HG03135 (cell line): ENCODE measurements at regions not wholly inside any gene's neighbourhood (a gene's known extent, or its start where the extent isn't known, plus 50 kb on each side); places are given as distances from the start of the nearest gene placed in this dataset.

Source experiments
- ATAC-seq: cut with Tn5 transposase; IDR thresholded peaks from one replicate; pipeline ENCODE4 v1.9.1; 2021; ENCODE audit warnings: mild to moderate bottlenecking, moderate library complexity; ENCODE audit not compliant: unreplicated experiment

- no peak for ATAC-seq
Measured at GRCh38 chr1:218525451-218526197, 180.5 kb downstream of the TGFB2 start.

GRCh38 chr1:218526198-218526580 is 181.1 kb downstream of the TGFB2 start:
- no peak for ATAC-seq

- ATAC-seq, result no peak
Measured at GRCh38 chr1:218527737-218528136, 182.6 kb downstream of the TGFB2 start.

- no peak for ATAC-seq
Measured at GRCh38 chr1:218529646-218530300, 184.6 kb downstream of the TGFB2 start.

- no peak for ATAC-seq
Measured at GRCh38 chr1:218531936-218532335, 186.8 kb downstream of the TGFB2 start.

- ATAC-seq, result no peak
Measured at GRCh38 chr1:218536296-218536986, 191.3 kb downstream of the TGFB2 start.

GRCh38 chr1:218537122-218537913 is 192.2 kb downstream of the TGFB2 start:
- no peak for ATAC-seq

GRCh38 chr1:218538341-218538740 is 193.2 kb downstream of the TGFB2 start:
- no peak for ATAC-seq

GRCh38 chr1:218546314-218546713 is 201.2 kb downstream of the TGFB2 start:
- ATAC-seq, result no peak

- no peak for ATAC-seq
Measured at GRCh38 chr1:218547957-218548730, 203.0 kb downstream of the TGFB2 start.

GRCh38 chr1:218548764-218549163 is 203.6 kb downstream of the TGFB2 start:
- no peak for ATAC-seq

- ATAC-seq, result no peak
Measured at GRCh38 chr1:218553197-218553596, 208.1 kb downstream of the TGFB2 start.

GRCh38 chr1:218556016-218556415 is 210.9 kb downstream of the TGFB2 start:
- ATAC-seq, result no peak

GRCh38 chr1:218557731-218558130 is 212.6 kb downstream of the TGFB2 start:
- ATAC-seq, result no peak

- ATAC-seq, result no peak
Measured at GRCh38 chr1:218558271-218558810, 213.2 kb downstream of the TGFB2 start.

- no peak for ATAC-seq
Measured at GRCh38 chr1:218565377-218565776, 220.2 kb downstream of the TGFB2 start.

- ATAC-seq, result no peak
Measured at GRCh38 chr1:218568962-218569550, 223.9 kb downstream of the TGFB2 start.

GRCh38 chr1:218570456-218570855 is 225.3 kb downstream of the TGFB2 start:
- no peak for ATAC-seq

GRCh38 chr1:218571491-218571890 is 226.4 kb downstream of the TGFB2 start:
- no peak for ATAC-seq

- ATAC-seq, result no peak
Measured at GRCh38 chr1:218572050-218572449, 226.9 kb downstream of the TGFB2 start.
